GM12878 (cell line): ENCODE measurements at regions not wholly inside any gene's neighbourhood (a gene's known extent, or its start where the extent isn't known, plus 50 kb on each side); places are given as distances from the start of the nearest gene placed in this dataset.

ENCODE experiments used
- ATAC-seq: fragments of 200-7000 bp; cut with Tn5 transposase; 3 replicates; pipeline ENCODE4 v1.9.1; 2020; ENCODE audit warnings: mild to moderate bottlenecking, moderate library complexity
- BruUV-seq: library from RNA; stranded (reverse); fragments of 400-500 nt; replicated peaks from 2 replicates; lab custom pipeline; 2021; lab: Mats Ljungman, UMichigan
- CTCF ChIA-PET: fragments of 300-600 bp; sonication (Branson Sonifier 250); formaldehyde crosslinking; extraction: SDS; loops from one replicate; lab custom pipeline; 2021; ENCODE audit warnings: inconsistent platforms; lab: Yijun Ruan, JAX
- POLR2A ChIA-PET: fragments of 350-600 bp; formaldehyde crosslinking; extraction: SDS; loops from one replicate; lab custom pipeline; 2021; ENCODE audit warnings: inconsistent platforms; lab: Charles Lee
- RAD21 ChIA-PET: fragments of 300-600 bp; sonication (Branson Sonifier 250); formaldehyde crosslinking; loops from one replicate; lab custom pipeline; 2023; ENCODE audit warnings: antibody characterized with exemption; ENCODE audit not compliant: unreplicated experiment; lab: Charles Lee
- SMC1A ChIA-PET: fragments of 300-600 bp; sonication (Branson Sonifier 250); formaldehyde crosslinking; loops from one replicate; lab custom pipeline; 2023; ENCODE audit not compliant: unreplicated experiment, uncharacterized antibody; lab: Charles Lee
- DNase-seq: peaks from one replicate; pipeline ENCODE4 v3.0.0-alpha.2; 2011; ENCODE audit warnings: low read depth, low spot score
- FAIRE-seq: peaks from 3 replicates; lab custom pipeline; 2011; peaks lifted over from hg19 to GRCh38; lab: Jason Lieb, UNC
- H2AFZ ChIP-seq: 2 replicates; pipeline ENCODE4 v1.6.0; 2011; ENCODE audit warnings: low read depth, low read length, control low read depth; ENCODE audit not compliant: control insufficient read depth
- H3K27ac ChIP-seq: 2 replicates; pipeline ENCODE4 v1.5.1; 2011; ENCODE audit warnings: control low read depth; ENCODE audit not compliant: control insufficient read depth, insufficient read depth
- H3K27me3 ChIP-seq, 2 experiments: replicated peaks in 1 of 2; 2 replicates each; pipeline versions ENCODE4 v1.6.0 to v1.6.1; 2011; ENCODE audit warnings: low read length in 1 of 2; ENCODE audit not compliant: control insufficient read depth in 2 of 2, insufficient read depth in 2 of 2
- H3K36me3 ChIP-seq, 2 experiments: 2 replicates each; pipeline ENCODE4 v1.5.1; 2011; ENCODE audit warnings: low read length in 1 of 2; ENCODE audit not compliant: control insufficient read depth in 2 of 2, insufficient read depth in 2 of 2
- H3K4me1 ChIP-seq: 2 replicates; pipeline ENCODE4 v1.6.1; 2011; ENCODE audit warnings: mild to moderate bottlenecking, low read length, moderate library complexity, mixed read lengths; ENCODE audit not compliant: control insufficient read depth, insufficient read depth
- H3K4me2 ChIP-seq: 2 replicates; pipeline ENCODE4 v1.6.0; 2011; ENCODE audit warnings: control low read depth; ENCODE audit not compliant: control insufficient read depth, insufficient read depth
- H3K4me3 ChIP-seq: fragments of 200-600 bp; sonication (generic); 2 replicates; pipeline ENCODE4 v1.5.1; 2016
- H3K79me2 ChIP-seq: 2 replicates; pipeline ENCODE4 v1.6.0; 2011; ENCODE audit warnings: low read length; ENCODE audit not compliant: control insufficient read depth, insufficient read depth
- H3K9ac ChIP-seq: 2 replicates; pipeline ENCODE4 v1.8.0; 2011; ENCODE audit warnings: low read length, control low read depth, mixed read lengths; ENCODE audit not compliant: control insufficient read depth, insufficient read depth
- H3K9me3 ChIP-seq: replicated peaks from 3 replicates; pipeline ENCODE4 v1.5.1; 2011; ENCODE audit warnings: mild to moderate bottlenecking, low read length; ENCODE audit not compliant: control insufficient read depth, insufficient read depth
- H4K20me1 ChIP-seq: 2 replicates; pipeline ENCODE4 v1.6.0; 2011; ENCODE audit not compliant: control insufficient read depth, insufficient read depth
- BHLHE40 ChIP-seq, 2 experiments: fragments of 450-650 bp in 1 of 2; IDR thresholded peaks; 2 replicates each; pipeline ENCODE4 v1.6.1; 2011 to 2017; ENCODE audit warnings: low read depth in 2 of 2, borderline replicate concordance in 1 of 2, improper control_type of control experiment in 1 of 2, low read length in 1 of 2, mild to moderate bottlenecking in 1 of 2
- CEBPB ChIP-seq, 2 experiments: fragments of 150-350 bp in 1 of 2; IDR thresholded peaks; 2 replicates each; pipeline ENCODE4 v1.6.1; 2012 to 2014; ENCODE audit warnings: low read depth in 2 of 2, low read length in 2 of 2, borderline replicate concordance in 1 of 2, inconsistent platforms in 1 of 2
- GABPA ChIP-seq: IDR thresholded peaks from 2 replicates; pipeline ENCODE4 v1.6.1; 2014; ENCODE audit warnings: antibody characterized with exemption, low read depth, mild to moderate bottlenecking, inconsistent platforms
- MTA2 ChIP-seq: fragments of 450-650 bp; IDR thresholded peaks from 2 replicates; pipeline ENCODE4 v1.6.1; 2016; ENCODE audit warnings: low read depth, mild to moderate bottlenecking, moderate library complexity
- PAX5 ChIP-seq: IDR thresholded peaks from 2 replicates; pipeline ENCODE4 v1.6.1; 2011; ENCODE audit warnings: low read depth, low read length, borderline replicate concordance
- PKNOX1 ChIP-seq: fragments of 450-650 bp; IDR thresholded peaks from 2 replicates; pipeline ENCODE4 v1.6.1; 2016; ENCODE audit warnings: mild to moderate bottlenecking
- RAD51 ChIP-seq: fragments of 450-650 bp; IDR thresholded peaks from 2 replicates; pipeline ENCODE4 v1.6.1; 2016; ENCODE audit warnings: moderate library complexity, mild to moderate bottlenecking, inconsistent platforms
- RFX5 ChIP-seq: IDR thresholded peaks from 2 replicates; pipeline ENCODE4 v1.6.1; 2011; ENCODE audit warnings: low read depth, low read length, improper control_type of control experiment
- USF2 ChIP-seq: IDR thresholded peaks from 2 replicates; pipeline ENCODE4 v1.6.1; 2011; ENCODE audit warnings: low read depth, low read length, improper control_type of control experiment, borderline replicate concordance
- WRNIP1 ChIP-seq: IDR thresholded peaks from 2 replicates; pipeline ENCODE4 v1.6.1; 2011; ENCODE audit warnings: low read depth, low read length, improper control_type of control experiment, borderline replicate concordance
- YBX1 ChIP-seq: fragments of 450-650 bp; IDR thresholded peaks from 2 replicates; pipeline ENCODE4 v1.6.1; 2016; ENCODE audit warnings: antibody characterized with exemption
- WGBS: methylation state at CpG from one replicate; pipeline ENCODE4 v1.1.6; 2016; ENCODE audit warnings: low lambda C conversion rate; ENCODE audit not compliant: insufficient replicate concordance, insufficient coverage; ENCODE audit errors: missing lambda C conversion rate; 5-methylcytosine and 5-hydroxymethylcytosine counted together
- in situ Hi-C: fragments of 300-500 bp; cut with MboI; formaldehyde crosslinking; loops from 9 replicates; pipeline ENCODE4 v1.14.3; 2018; ENCODE audit warnings: mixed read lengths
- intact Hi-C: fragments of 100-400 bp; cut with micrococcal nuclease; formaldehyde crosslinking; loops from one replicate; pipeline ENCODE4 v1.14.2; 2022; ENCODE audit not compliant: unreplicated experiment

GRCh38 chr13:50649211-50649610 lies 194.3 kb downstream of the DLEU7 start:
- ChIA-PET POLR2A (no interaction called here), SMC1A (interaction anchor here (1.3 kb wide), 1 partner anchor 54 kb away, joined by 5 read pairs; no protein-coding TSS in a partner anchor)
- in situ Hi-C loops = no loop called here
- ATAC-seq (no peak), DNase-seq (no peak)
- Histone ChIP-seq H2AFZ (no peak overlapping the region), H3K79me2 (no peaks in the 10 kb centered on the region), H3K9ac (no peak overlapping the region), H3K4me3 (no peak overlapping the region), H3K27ac (no peak overlapping the region), H3K4me2 (no peak overlapping the region), H3K27me3 (no peaks in the 10 kb centered on the region)
- WGBS = 18% methylated on average over 5 of the region's 5 CpGs
- BruUV-seq = no TSS peak
- TF ChIP-seq YBX1 (no peak), RFX5 (no peak), RAD51 (no peak), GABPA (no peak), CEBPB (IDR thresholded peaks at IDR 0.05; ENCODE audit: borderline replicate concordance in 1 of 2, low read depth in 2 of 2, low read length in 2 of 2) (no peak)
- TF ChIP-seq, all 136 proteins: peak for 0
- intact Hi-C loops = no loop called here
- ChIA-PET CTCF (no interaction called here), RAD21 (interaction anchor here (1.4 kb wide), 1 partner anchor 107 kb away, joined by 4 read pairs; no protein-coding TSS in a partner anchor)
- Histone ChIP-seq H3K36me3 (no peaks in the 10 kb centered on the region), H3K4me1 (no peaks in the 10 kb centered on the region), H4K20me1 (no peaks in the 10 kb centered on the region), H3K9me3 (no peaks in the 10 kb centered on the region)
- no peak for FAIRE-seq

- FAIRE-seq (peak; percentile 47), ATAC-seq (peak; percentile 35), DNase-seq (no peak)
- 20% methylated on average over 11 of the region's 11 CpGs for WGBS
- no peak overlapping the region for H3K4me3 ChIP-seq
- H3K79me2 ChIP-seq = no peaks in the 10 kb centered on the region
- no peak overlapping the region for H3K9ac ChIP-seq
- H2AFZ ChIP-seq = peak overlapping the region; percentile 50
- H3K9me3 ChIP-seq = no peaks in the 10 kb centered on the region
- no TSS peak for BruUV-seq
- intact Hi-C loops = no loop called here
- no peaks in the 10 kb centered on the region for H3K36me3 ChIP-seq
- H3K27me3 ChIP-seq = no peaks in the 10 kb centered on the region
- SMC1A ChIA-PET = interaction anchor here (0.7 to 3.2 kb wide), 12 partner anchors 9 to 261 kb away, joined by 3 to 13 read pairs (median 4); no protein-coding TSS in a partner anchor
- POLR2A ChIA-PET = interaction anchor here (0.9 kb wide), 1 partner anchor 53 kb away, joined by 3 read pairs; no protein-coding TSS in a partner anchor
- H3K4me2 ChIP-seq = peak overlapping the region; percentile 20; the same call in 1 of the 2 replicates
- in situ Hi-C loops = no loop called here
- H3K4me1 ChIP-seq = no peaks in the 10 kb centered on the region
- CTCF ChIA-PET = interaction anchor here (1.0 kb wide), 1 partner anchor 24 kb away, joined by 3 read pairs; no protein-coding TSS in a partner anchor
- TF ChIP-seq PKNOX1 (peak; percentile 30; the same call in 1 of the 2 replicates), MTA2 (peak; percentile 26; the same call in 1 of the 2 replicates), USF2 (no peak), WRNIP1 (no peak), PAX5 (no peak), BHLHE40 (IDR thresholded peaks at IDR 0.05; ENCODE audit: borderline replicate concordance in 1 of 2, low read depth in 2 of 2, low read length in 1 of 2) (peak in 1 of 2 experiments; percentile 16; a peak in 1 of 4 replicates)
- no peak overlapping the region for H3K27ac ChIP-seq
- RAD21 ChIA-PET = interaction anchor here (0.8 to 2.2 kb wide), 9 partner anchors 9 to 566 kb away, joined by 3 to 14 read pairs (median 4); no protein-coding TSS in a partner anchor
- H4K20me1 ChIP-seq = no peaks in the 10 kb centered on the region
Observed at GRCh38 chr13:50650592-50651504, 192.6 kb downstream of the DLEU7 start.
